HG03342 (cell line): ENCODE measurements at regions not wholly inside any gene's neighbourhood (a gene's known extent, or its start where the extent isn't known, plus 50 kb on each side); places are given as distances from the start of the nearest gene placed in this dataset.
"Not testable (repeated sequence)": the region's sequence is repeated elsewhere in the genome, so short reads cannot be mapped to it uniquely, and the experiment has no call there.

Source experiments
- ATAC-seq: cut with Tn5 transposase; IDR thresholded peaks from one replicate; pipeline ENCODE4 v1.9.1; 2021; ENCODE audit warnings: mild to moderate bottlenecking, moderate library complexity; ENCODE audit not compliant: unreplicated experiment

GRCh38 chr11:82539669-82540068 is 194.0 kb downstream of the FAM181B start:
- peak; percentile 84 for ATAC-seq

- ATAC-seq, result no peak
Observed at GRCh38 chr11:82536706-82537105, 197.0 kb downstream of the FAM181B start.

- ATAC-seq, result no peak
Observed at GRCh38 chr11:82533628-82534327, 199.9 kb downstream of the FAM181B start.

- no peak for ATAC-seq
Observed at GRCh38 chr11:82529936-82530335, 203.7 kb downstream of the FAM181B start.

GRCh38 chr11:82527081-82527584 is 206.5 kb downstream of the FAM181B start:
- no peak for ATAC-seq

- ATAC-seq, result no peak
Observed at GRCh38 chr11:82523141-82523540, 210.5 kb downstream of the FAM181B start.

GRCh38 chr11:82521427-82521826 is 212.2 kb downstream of the FAM181B start:
- ATAC-seq, result no peak

GRCh38 chr11:82507288-82507687 is 226.4 kb downstream of the FAM181B start:
- ATAC-seq, result no peak

GRCh38 chr11:82505379-82505778 is 228.3 kb downstream of the FAM181B start:
- no peak for ATAC-seq

- not testable (repeated sequence) for ATAC-seq
Observed at GRCh38 chr11:82501174-82501573, 232.5 kb downstream of the FAM181B start.

GRCh38 chr11:82494988-82495432 is 238.7 kb downstream of the FAM181B start:
- peak; percentile 66 for ATAC-seq

GRCh38 chr11:82474876-82475275 is 258.8 kb downstream of the FAM181B start:
- ATAC-seq, result no peak

- ATAC-seq, result no peak
Observed at GRCh38 chr11:82465481-82465880, 268.2 kb downstream of the FAM181B start.

GRCh38 chr11:82462608-82463242 is 270.9 kb downstream of the FAM181B start:
- ATAC-seq, result no peak

GRCh38 chr11:82458761-82459160 is 274.9 kb downstream of the FAM181B start:
- ATAC-seq, result no peak

GRCh38 chr11:82458147-82458546 is 275.5 kb downstream of the FAM181B start:
- no peak for ATAC-seq

GRCh38 chr11:82450996-82451395 is 282.7 kb downstream of the FAM181B start:
- ATAC-seq, result no peak

- no peak for ATAC-seq
Observed at GRCh38 chr11:82406611-82407010, 327.1 kb downstream of the FAM181B start.

- no peak for ATAC-seq
Observed at GRCh38 chr11:82405421-82405820, 328.2 kb downstream of the FAM181B start.

- ATAC-seq, result no peak
Observed at GRCh38 chr11:82404981-82405380, 328.7 kb downstream of the FAM181B start.

GRCh38 chr11:82403640-82404305 is 329.9 kb downstream of the FAM181B start:
- no peak for ATAC-seq
